Vagina (tissue), 2 donors: ENCODE measurements at regions not wholly inside any gene's neighbourhood (a gene's known extent, or its start where the extent isn't known, plus 50 kb on each side); places are given as distances from the start of the nearest gene placed in this dataset.

Experiments
- DNase-seq, 2 donors: peaks; one replicate each; pipeline ENCODE4 v3.0.0-alpha.2; 2017; ENCODE audit errors: extremely low spot score in 2 of 2
- H3K27ac ChIP-seq: fragments of 200-600 bp; sonication (generic); one replicate; pipeline ENCODE4 v1.5.1; 2019
- H3K27me3 ChIP-seq: fragments of 200-600 bp; sonication (generic); one replicate; pipeline ENCODE4 v1.5.1; 2019
- H3K36me3 ChIP-seq, 2 donors: fragments of 200-600 bp; sonication (generic); one replicate each; pipeline ENCODE4 v1.5.1; 2017 to 2019
- H3K4me1 ChIP-seq: fragments of 200-600 bp; sonication (generic); one replicate; pipeline ENCODE4 v1.5.1; 2019
- H3K4me3 ChIP-seq, 2 donors: fragments of 200-600 bp; sonication (generic); 1 replicate in 1 of 2; 2 replicates in 1 of 2; pipeline ENCODE4 v1.5.1; 2016 to 2019
- H3K9me3 ChIP-seq: fragments of 200-600 bp; sonication (generic); one replicate; pipeline ENCODE4 v1.5.1; 2019
- CTCF ChIP-seq, 3 experiments: fragments of 450-650 bp in 2 of 3; fragments of 200-600 bp in 1 of 3; sonication (generic) in 1 of 3; IDR thresholded peaks; one replicate each; pipeline ENCODE4 v1.5.1; 2017 to 2019; ENCODE audit warnings: antibody characterized with exemption in 3 of 3, mild to moderate bottlenecking in 2 of 3, moderate library complexity in 2 of 3
- POLR2A ChIP-seq, 2 donors: fragments of 450-650 bp; IDR thresholded peaks; one replicate each; pipeline ENCODE4 v1.6.1; 2017; ENCODE audit warnings: antibody characterized with exemption in 2 of 2, mild to moderate bottlenecking in 2 of 2, moderate library complexity in 2 of 2
- POLR2AphosphoS5 ChIP-seq, 2 donors: sonication (generic); formaldehyde crosslinking; IDR thresholded peaks; one replicate each; pipeline ENCODE4 v1.9.0; 2017; ENCODE audit warnings: antibody characterized with exemption in 2 of 2, mild to moderate bottlenecking in 2 of 2, low read depth in 1 of 2; ENCODE audit not compliant: insufficient read depth in 1 of 2
- intact Hi-C: fragments of 100-400 bp; cut with DNase I; formaldehyde crosslinking; loops from one replicate; pipeline ENCODE4 v1.15.1; 2023

- DNase-seq = peak; percentile 19 to 25
- H3K4me1 ChIP-seq = no peaks in the 10 kb centered on the region
- H3K9me3 ChIP-seq = no peaks in the 10 kb centered on the region
- no peaks in the 10 kb centered on the region for H3K27me3 ChIP-seq
- intact Hi-C loops = no loop called here
- H3K36me3 ChIP-seq = no peaks in the 10 kb centered on the region
- no peak overlapping the region for H3K4me3 ChIP-seq
- no peak overlapping the region for H3K27ac ChIP-seq
- TF ChIP-seq CTCF (IDR thresholded peaks at IDR 0.05) = no peak
- no peak for TF ChIP-seq POLR2AphosphoS5 (IDR thresholded peaks at IDR 0.05; ENCODE audit: insufficient read depth in 1 of 2, low read depth in 1 of 2)
- no peak for TF ChIP-seq POLR2A (IDR thresholded peaks at IDR 0.05)
These were observed 144.0 kb downstream of the THBS2 start for GRCh38 chr6:169109411-169110220.

GRCh38 chr6:169108753-169109152, 144.9 kb downstream of the THBS2 start:
- H3K27me3 ChIP-seq = no peaks in the 10 kb centered on the region
- TF ChIP-seq POLR2AphosphoS5 (IDR thresholded peaks at IDR 0.05; ENCODE audit: insufficient read depth in 1 of 2, low read depth in 1 of 2) = no peak
- no peak for TF ChIP-seq POLR2A (IDR thresholded peaks at IDR 0.05)
- no peak for TF ChIP-seq CTCF (IDR thresholded peaks at IDR 0.05)
- no peak overlapping the region for H3K27ac ChIP-seq
- no peaks in the 10 kb centered on the region for H3K36me3 ChIP-seq
- H3K9me3 ChIP-seq = no peaks in the 10 kb centered on the region
- no peaks in the 10 kb centered on the region for H3K4me1 ChIP-seq
- intact Hi-C loops = no loop called here
- peak; percentile 25 to 52 for DNase-seq
- no peak overlapping the region for H3K4me3 ChIP-seq

- Histone ChIP-seq H3K27ac (no peak overlapping the region), H3K4me1 (no peaks in the 10 kb centered on the region), H3K36me3 (no peaks in the 10 kb centered on the region), H3K9me3 (no peaks in the 10 kb centered on the region), H3K4me3 (no peak overlapping the region), H3K27me3 (no peaks in the 10 kb centered on the region)
- DNase-seq = no peak
- TF ChIP-seq POLR2AphosphoS5 (IDR thresholded peaks at IDR 0.05; ENCODE audit: insufficient read depth in 1 of 2, low read depth in 1 of 2) (no peak), POLR2A (IDR thresholded peaks at IDR 0.05) (no peak), CTCF (IDR thresholded peaks at IDR 0.05) (no peak)
- intact Hi-C loops = no loop called here
These were observed 147.5 kb downstream of the THBS2 start for GRCh38 chr6:169106176-169106575.

GRCh38 chr6:169101981-169102380, 151.7 kb downstream of the THBS2 start:
- DNase-seq = no peak
- Histone ChIP-seq H3K9me3 (no peaks in the 10 kb centered on the region), H3K4me1 (no peaks in the 10 kb centered on the region), H3K27ac (no peak overlapping the region), H3K4me3 (no peak overlapping the region), H3K27me3 (no peaks in the 10 kb centered on the region), H3K36me3 (no peaks in the 10 kb centered on the region)
- intact Hi-C loops = no loop called here
- TF ChIP-seq POLR2AphosphoS5 (IDR thresholded peaks at IDR 0.05; ENCODE audit: insufficient read depth in 1 of 2, low read depth in 1 of 2) (no peak), CTCF (IDR thresholded peaks at IDR 0.05) (no peak), POLR2A (IDR thresholded peaks at IDR 0.05) (no peak)
